A549 (cell line): ENCODE measurements at regions not wholly inside any gene's neighbourhood (a gene's known extent, or its start where the extent isn't known, plus 50 kb on each side); places are given as distances from the start of the nearest gene placed in this dataset.

Source experiments
- EHMT2 ChIP-seq: fragments of 200-600 bp; sonication (generic); IDR thresholded peaks from 2 replicates; pipeline ENCODE4 v1.6.1; 2016; ENCODE audit warnings: antibody characterized with exemption, low read depth, mild to moderate bottlenecking, moderate library complexity
- EP300 ChIP-seq, 2 experiments: fragments of >200 bp; sonication (Bioruptor Twin); formaldehyde crosslinking; IDR thresholded peaks; 2 replicates in 1 of 2; 3 replicates in 1 of 2; pipeline ENCODE4 v1.6.1; 2016 to 2017
- HDAC2 ChIP-seq: fragments of 200-600 bp; sonication (generic); IDR thresholded peaks from 2 replicates; pipeline ENCODE4 v1.6.1; 2016
- HOXA7 ChIP-seq: fragments of 250-450 bp; sonication (Bioruptor Pico); IDR thresholded peaks from 2 replicates; pipeline ENCODE4 v1.5.0; 2020; ENCODE audit warnings: mild to moderate bottlenecking, moderate library complexity
- NR3C1 ChIP-seq: fragments of >200 bp; sonication (Bioruptor Twin); formaldehyde crosslinking; IDR thresholded peaks from 3 replicates; pipeline ENCODE4 v1.6.1; 2017
- POLR2A ChIP-seq: IDR thresholded peaks from 2 replicates; pipeline ENCODE4 v1.6.1; 2012; ENCODE audit warnings: mild to moderate bottlenecking, low read length
- RAD21 ChIP-seq, 2 experiments: fragments of >200 bp in 1 of 2; sonication (Bioruptor Twin) in 1 of 2; formaldehyde crosslinking in 1 of 2; IDR thresholded peaks in 1 of 2; conservative IDR thresholded peaks in 1 of 2; 2 replicates in 1 of 2; 3 replicates in 1 of 2; pipeline ENCODE4 v1.6.1; 2012 to 2018; ENCODE audit warnings: inconsistent platforms in 1 of 2
- ZFP36 ChIP-seq: fragments of 450-650 bp; IDR thresholded peaks from 2 replicates; pipeline ENCODE4 v1.6.1; 2014; ENCODE audit warnings: borderline replicate concordance; ENCODE audit not compliant: partially characterized antibody
- TF ChIP-seq, protein P1 (sequence below): fragments of >200 bp; sonication (Bioruptor Twin); formaldehyde crosslinking; IDR thresholded peaks from 3 replicates; pipeline ENCODE4 v1.6.1; 2016
- TF ChIP-seq, protein P2 (sequence below): fragments of >200 bp; sonication (Bioruptor Twin); formaldehyde crosslinking; IDR thresholded peaks from 3 replicates; pipeline ENCODE4 v1.5.1; 2016
- TF ChIP-seq, protein P3 (sequence below): IDR thresholded peaks from 2 replicates; pipeline ENCODE4 v1.6.1; 2012

DNA sequence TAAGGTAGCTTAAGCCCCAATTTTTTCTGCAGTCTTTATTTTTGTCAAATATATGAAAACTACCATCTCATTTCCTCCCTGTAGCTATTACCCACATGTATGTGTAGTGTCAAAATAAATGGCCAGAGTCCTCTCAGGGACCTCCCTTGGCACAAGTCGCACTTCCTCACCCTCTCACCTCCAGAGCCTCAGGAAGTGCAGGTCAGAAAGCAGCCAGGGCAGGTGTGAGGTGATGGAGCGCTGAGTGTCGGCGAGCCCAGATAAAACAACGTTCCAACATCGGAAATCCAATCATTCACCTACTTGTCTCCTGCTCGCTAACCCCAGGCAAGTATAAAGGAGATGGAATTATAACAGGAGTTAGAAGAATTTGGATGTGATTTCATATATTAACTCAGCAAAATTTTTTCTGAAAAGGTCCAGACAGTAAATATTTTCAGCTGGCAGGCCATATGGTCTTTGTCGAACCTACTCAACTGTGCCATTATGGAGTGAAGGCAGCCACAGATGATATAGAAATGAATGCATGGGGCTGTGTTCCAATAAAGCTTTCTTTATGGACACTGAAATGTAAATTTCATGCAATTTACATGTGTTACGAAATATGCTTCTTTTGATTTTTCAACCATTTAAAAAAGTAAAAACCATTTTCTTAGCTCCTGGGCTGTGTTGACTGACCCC is 76.8 kb upstream of the ERG start:
- TF ChIP-seq ZFP36 (no peak), RAD21 (conservative IDR thresholded peaks at IDR 0.05 in 1 of 2, IDR thresholded peaks at IDR 0.05 in 1 of 2) (no peak), NR3C1 (no peak), POLR2A (no peak), HDAC2 (no peak), EHMT2 (no peak), HOXA7 (CRISPR knock-in tag) (no peak), EP300 (IDR thresholded peaks at IDR 0.05) (no peak)
- TF ChIP-seq, protein P1, sequence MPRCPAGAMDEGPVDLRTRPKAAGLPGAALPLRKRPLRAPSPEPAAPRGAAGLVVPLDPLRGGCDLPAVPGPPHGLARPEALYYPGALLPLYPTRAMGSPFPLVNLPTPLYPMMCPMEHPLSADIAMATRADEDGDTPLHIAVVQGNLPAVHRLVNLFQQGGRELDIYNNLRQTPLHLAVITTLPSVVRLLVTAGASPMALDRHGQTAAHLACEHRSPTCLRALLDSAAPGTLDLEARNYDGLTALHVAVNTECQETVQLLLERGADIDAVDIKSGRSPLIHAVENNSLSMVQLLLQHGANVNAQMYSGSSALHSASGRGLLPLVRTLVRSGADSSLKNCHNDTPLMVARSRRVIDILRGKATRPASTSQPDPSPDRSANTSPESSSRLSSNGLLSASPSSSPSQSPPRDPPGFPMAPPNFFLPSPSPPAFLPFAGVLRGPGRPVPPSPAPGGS, result no peak
- TF ChIP-seq, protein P2, sequence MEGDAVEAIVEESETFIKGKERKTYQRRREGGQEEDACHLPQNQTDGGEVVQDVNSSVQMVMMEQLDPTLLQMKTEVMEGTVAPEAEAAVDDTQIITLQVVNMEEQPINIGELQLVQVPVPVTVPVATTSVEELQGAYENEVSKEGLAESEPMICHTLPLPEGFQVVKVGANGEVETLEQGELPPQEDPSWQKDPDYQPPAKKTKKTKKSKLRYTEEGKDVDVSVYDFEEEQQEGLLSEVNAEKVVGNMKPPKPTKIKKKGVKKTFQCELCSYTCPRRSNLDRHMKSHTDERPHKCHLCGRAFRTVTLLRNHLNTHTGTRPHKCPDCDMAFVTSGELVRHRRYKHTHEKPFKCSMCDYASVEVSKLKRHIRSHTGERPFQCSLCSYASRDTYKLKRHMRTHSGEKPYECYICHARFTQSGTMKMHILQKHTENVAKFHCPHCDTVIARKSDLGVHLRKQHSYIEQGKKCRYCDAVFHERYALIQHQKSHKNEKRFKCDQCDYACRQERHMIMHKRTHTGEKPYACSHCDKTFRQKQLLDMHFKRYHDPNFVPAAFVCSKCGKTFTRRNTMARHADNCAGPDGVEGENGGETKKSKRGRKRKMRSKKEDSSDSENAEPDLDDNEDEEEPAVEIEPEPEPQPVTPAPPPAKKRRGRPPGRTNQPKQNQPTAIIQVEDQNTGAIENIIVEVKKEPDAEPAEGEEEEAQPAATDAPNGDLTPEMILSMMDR, result no peak
- TF ChIP-seq, protein P3, sequence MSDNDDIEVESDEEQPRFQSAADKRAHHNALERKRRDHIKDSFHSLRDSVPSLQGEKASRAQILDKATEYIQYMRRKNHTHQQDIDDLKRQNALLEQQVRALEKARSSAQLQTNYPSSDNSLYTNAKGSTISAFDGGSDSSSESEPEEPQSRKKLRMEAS, result no peak
